Right lobe of liver (tissue), 6 donors: ENCODE measurements at regions not wholly inside any gene's neighbourhood (a gene's known extent, or its start where the extent isn't known, plus 50 kb on each side); places are given as distances from the start of the nearest gene placed in this dataset.

Experiments
- ATAC-seq, 4 donors: fragments of 200-7000 bp; cut with Tn5 transposase; one replicate each; pipeline ENCODE4 v1.9.1; 2020; ENCODE audit warnings: mild to moderate bottlenecking in 4 of 4, moderate library complexity in 4 of 4
- DNase-seq, 3 donors: peaks; one replicate each; pipeline ENCODE4 v3.0.0-alpha.2; 2020
- H3K27ac ChIP-seq, 3 donors: fragments of 200-600 bp; one replicate each; pipeline ENCODE4 v1.8.0; 2022
- H3K27me3 ChIP-seq, 2 donors: fragments of 200-600 bp; one replicate each; pipeline ENCODE4 v1.8.0; 2022
- H3K36me3 ChIP-seq, 4 donors: fragments of 200-600 bp; sonication (generic) in 1 of 4; one replicate each; pipeline versions ENCODE4 v1.5.1 to v1.8.0; 2017 to 2022; ENCODE audit warnings: control low read depth in 1 of 4
- H3K4me1 ChIP-seq, 4 donors: fragments of 200-600 bp; sonication (generic) in 1 of 4; one replicate each; pipeline versions ENCODE4 v1.5.1 to v1.8.0; 2017 to 2022; ENCODE audit warnings: control low read depth in 1 of 4
- H3K4me3 ChIP-seq, 3 donors: fragments of 200-600 bp; one replicate each; pipeline ENCODE4 v1.8.0; 2022
- H3K9me3 ChIP-seq, 4 donors: fragments of 200-600 bp; sonication (generic) in 1 of 4; one replicate each; pipeline versions ENCODE4 v1.5.1 to v1.8.0; 2017 to 2022; ENCODE audit warnings: control low read depth in 1 of 4
- POLR2A ChIP-seq: fragments of 450-650 bp; IDR thresholded peaks from one replicate; pipeline ENCODE4 v1.6.1; 2017; ENCODE audit warnings: antibody characterized with exemption, mild to moderate bottlenecking
- WGBS: methylation state at CpG from one replicate; pipeline ENCODE4 v1.1.6; 2018; ENCODE audit warnings: low coverage, low lambda C conversion rate; ENCODE audit not compliant: insufficient coverage; ENCODE audit errors: missing lambda C conversion rate; 5-methylcytosine and 5-hydroxymethylcytosine counted together
- intact Hi-C, 2 donors: fragments of 100-400 bp; cut with DNase I; formaldehyde crosslinking; loops; one replicate each; pipeline versions ENCODE4 v1.11.2 to v1.14.1; 2022
- TF ChIP-seq, protein P1 (sequence below), 4 donors: fragments of 200-600 bp in 3 of 4; fragments of 450-650 bp in 1 of 4; IDR thresholded peaks; one replicate each; pipeline versions ENCODE4 v1.5.1 to v1.8.0; 2016 to 2022; ENCODE audit warnings: antibody characterized with exemption in 4 of 4, mild to moderate bottlenecking in 2 of 4
- donor health status: DM: no; HTN: yes; CAD: no.
- donor health status: DM: no; HTN: no; CAD: no.
- donor health status: DM: no; HTN: no; CAD: no.
- donor health status: DM: no; HTN: yes; CAD: no.
- donor health status: DM: no; HTN: yes; CAD: no.

DNA sequence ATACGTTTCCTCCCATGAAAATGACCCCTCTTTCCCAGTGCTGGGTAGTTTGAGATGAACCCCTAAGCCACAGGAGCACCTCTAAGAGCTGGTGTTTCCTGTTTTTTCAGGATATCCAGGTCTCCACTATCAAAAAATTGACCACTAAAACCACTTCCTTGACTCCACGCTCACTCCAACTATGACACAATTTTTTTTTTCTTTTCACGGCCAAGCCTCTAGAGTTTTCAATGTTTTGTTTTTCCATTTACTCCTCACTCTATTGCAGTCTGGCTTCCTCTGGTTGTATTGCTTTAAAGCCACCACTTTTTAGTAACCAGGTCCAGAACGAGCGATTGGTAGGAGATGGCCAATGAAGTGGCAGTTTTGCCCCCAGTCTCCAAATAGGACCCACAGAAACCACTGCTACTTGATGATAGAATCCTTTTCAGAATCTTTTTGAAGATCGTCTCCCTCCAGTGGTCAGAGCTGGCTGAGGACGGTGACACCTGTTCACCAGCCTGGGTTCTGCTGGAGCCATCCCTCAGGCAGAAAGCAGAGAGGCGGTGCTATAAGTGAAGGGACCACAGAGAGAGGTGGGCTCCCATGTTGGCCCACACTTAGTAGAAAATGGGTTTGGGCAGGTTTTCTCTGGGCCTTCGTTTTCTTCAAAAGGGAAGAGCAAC, 454.4 kb downstream of the VRK1 start:
- no peak for ATAC-seq
- no peaks in the 10 kb centered on the region for H3K9me3 ChIP-seq
- no peaks in the 10 kb centered on the region for H3K27me3 ChIP-seq
- intact Hi-C loops: no loop called here
- H3K4me1 ChIP-seq: no peaks in the 10 kb centered on the region
- H3K4me3 ChIP-seq: no peak overlapping the region
- no peaks in the 10 kb centered on the region for H3K36me3 ChIP-seq
- no peak for DNase-seq
- 26% methylated on average over 9 of the region's 9 CpGs for WGBS
- TF ChIP-seq POLR2A: no peak
- TF ChIP-seq, protein P1, sequence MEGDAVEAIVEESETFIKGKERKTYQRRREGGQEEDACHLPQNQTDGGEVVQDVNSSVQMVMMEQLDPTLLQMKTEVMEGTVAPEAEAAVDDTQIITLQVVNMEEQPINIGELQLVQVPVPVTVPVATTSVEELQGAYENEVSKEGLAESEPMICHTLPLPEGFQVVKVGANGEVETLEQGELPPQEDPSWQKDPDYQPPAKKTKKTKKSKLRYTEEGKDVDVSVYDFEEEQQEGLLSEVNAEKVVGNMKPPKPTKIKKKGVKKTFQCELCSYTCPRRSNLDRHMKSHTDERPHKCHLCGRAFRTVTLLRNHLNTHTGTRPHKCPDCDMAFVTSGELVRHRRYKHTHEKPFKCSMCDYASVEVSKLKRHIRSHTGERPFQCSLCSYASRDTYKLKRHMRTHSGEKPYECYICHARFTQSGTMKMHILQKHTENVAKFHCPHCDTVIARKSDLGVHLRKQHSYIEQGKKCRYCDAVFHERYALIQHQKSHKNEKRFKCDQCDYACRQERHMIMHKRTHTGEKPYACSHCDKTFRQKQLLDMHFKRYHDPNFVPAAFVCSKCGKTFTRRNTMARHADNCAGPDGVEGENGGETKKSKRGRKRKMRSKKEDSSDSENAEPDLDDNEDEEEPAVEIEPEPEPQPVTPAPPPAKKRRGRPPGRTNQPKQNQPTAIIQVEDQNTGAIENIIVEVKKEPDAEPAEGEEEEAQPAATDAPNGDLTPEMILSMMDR (IDR thresholded peaks at IDR 0.05): no peak
- H3K27ac ChIP-seq: no peak overlapping the region

DNA sequence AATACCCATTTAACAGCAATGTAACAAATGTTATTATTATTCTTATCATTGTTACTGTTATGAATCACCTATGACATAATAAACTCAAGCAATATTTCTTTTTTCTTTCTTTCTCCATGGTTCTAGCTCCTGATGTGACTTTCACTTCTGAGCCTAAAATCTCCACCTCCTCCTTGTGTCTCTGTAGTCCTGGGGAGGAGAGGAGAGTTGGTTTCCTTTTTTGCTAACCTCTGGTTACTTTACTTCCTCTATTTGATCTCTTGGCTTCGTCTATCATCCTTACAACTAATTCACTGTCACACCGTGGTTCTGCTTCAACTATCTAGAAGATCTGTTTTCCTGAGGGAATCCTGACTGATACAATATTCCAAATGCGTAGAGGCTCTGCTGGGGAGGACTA, 456.6 kb downstream of the VRK1 start:
- TF ChIP-seq, protein P1 (IDR thresholded peaks at IDR 0.05): no peak
- TF ChIP-seq POLR2A: no peak
- no peaks in the 10 kb centered on the region for H3K9me3 ChIP-seq
- no peaks in the 10 kb centered on the region for H3K4me1 ChIP-seq
- no peaks in the 10 kb centered on the region for H3K27me3 ChIP-seq
- no peak overlapping the region for H3K27ac ChIP-seq
- intact Hi-C loops: no loop called here
- no peaks in the 10 kb centered on the region for H3K36me3 ChIP-seq
- ATAC-seq (no peak), DNase-seq (no peak)
- no peak overlapping the region for H3K4me3 ChIP-seq
- 12% methylated on average over 3 of the region's 3 CpGs for WGBS

DNA sequence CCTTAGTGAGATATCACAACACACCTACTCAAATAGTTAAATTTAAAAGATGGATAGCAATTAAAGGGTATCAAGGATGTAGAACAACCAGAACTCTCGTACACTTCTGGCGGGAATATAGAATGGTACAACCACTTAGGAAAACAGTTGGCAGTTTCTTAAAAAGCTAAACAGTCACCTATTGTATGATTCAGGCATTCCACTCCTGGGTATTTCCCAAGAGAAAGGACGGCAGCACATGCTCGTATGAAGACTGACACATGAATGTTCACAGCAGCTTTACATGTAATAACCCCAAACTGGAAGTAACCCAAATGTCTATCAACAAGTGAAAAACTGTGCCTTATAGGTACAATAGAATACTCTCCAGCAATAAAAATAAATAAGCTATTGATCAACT, 465.2 kb downstream of the VRK1 start:
- Histone ChIP-seq H3K36me3 (no peaks in the 10 kb centered on the region), H3K27me3 (no peaks in the 10 kb centered on the region), H3K4me3 (no peak overlapping the region), H3K9me3 (no peaks in the 10 kb centered on the region), H3K27ac (no peak overlapping the region), H3K4me1 (no peaks in the 10 kb centered on the region)
- intact Hi-C loops: no loop called here
- WGBS: 84% methylated on average over 4 of the region's 4 CpGs
- TF ChIP-seq, protein P1 (IDR thresholded peaks at IDR 0.05): no peak
- DNase-seq (no peak), ATAC-seq (no peak)

DNA sequence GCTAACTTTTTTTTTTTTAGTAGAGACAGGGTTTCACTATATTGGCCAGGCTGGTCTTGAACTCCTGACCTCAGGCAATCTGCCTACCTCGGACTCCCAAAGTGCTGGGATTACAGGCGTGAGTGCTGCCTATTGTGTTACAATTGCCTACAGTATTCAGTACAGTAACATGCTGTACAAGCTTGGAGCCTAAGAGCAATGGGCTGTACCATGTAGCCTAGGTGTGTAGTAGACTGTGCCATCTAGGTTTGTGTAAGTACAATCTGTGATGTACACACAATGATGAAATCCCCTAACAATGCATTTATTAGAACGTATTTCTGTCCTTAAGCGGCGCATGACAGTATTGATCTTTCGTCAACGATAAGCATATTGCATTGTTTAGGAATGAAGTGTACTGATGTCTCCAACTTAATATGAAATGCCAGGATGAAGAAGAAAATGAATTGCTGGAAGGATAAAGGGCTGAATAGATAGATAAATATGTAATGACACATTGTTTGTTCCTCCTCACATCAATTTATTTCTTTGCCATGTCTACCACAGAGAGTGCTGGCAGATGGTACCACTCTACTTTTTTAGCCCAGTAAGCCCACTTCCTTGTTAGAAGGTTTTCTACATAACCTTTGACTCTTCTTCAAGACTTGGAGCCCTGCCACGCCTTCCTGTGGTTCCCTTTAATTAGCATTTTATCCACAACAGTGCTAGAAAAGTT, 467.5 kb downstream of the VRK1 start:
- no peaks in the 10 kb centered on the region for H3K9me3 ChIP-seq
- H3K4me3 ChIP-seq: no peak overlapping the region
- 83% methylated on average over 8 of the region's 8 CpGs for WGBS
- intact Hi-C loops: no loop called here
- H3K27me3 ChIP-seq: no peaks in the 10 kb centered on the region
- no peak for TF ChIP-seq POLR2A
- TF ChIP-seq, protein P1 (IDR thresholded peaks at IDR 0.05): no peak
- DNase-seq (no peak), ATAC-seq (no peak)
- no peaks in the 10 kb centered on the region for H3K4me1 ChIP-seq
- no peak overlapping the region for H3K27ac ChIP-seq
- H3K36me3 ChIP-seq: no peaks in the 10 kb centered on the region
